Ovary (tissue), 3 donors: ENCODE measurements at regions not wholly inside any gene's neighbourhood (a gene's known extent, or its start where the extent isn't known, plus 50 kb on each side); places are given as distances from the start of the nearest gene placed in this dataset.

Source experiments
- EP300 ChIP-seq: sonication (generic); formaldehyde crosslinking; IDR thresholded peaks from one replicate; pipeline ENCODE4 v1.6.1; 2017; ENCODE audit warnings: antibody characterized with exemption
- POLR2A ChIP-seq: fragments of 450-650 bp; IDR thresholded peaks from one replicate; pipeline ENCODE4 v1.6.1; 2017; ENCODE audit warnings: antibody characterized with exemption, mild to moderate bottlenecking, moderate library complexity
- TF ChIP-seq, protein P1 (sequence below), 3 donors: fragments of 450-650 bp in 2 of 3; fragments of 200-600 bp in 1 of 3; IDR thresholded peaks; one replicate each; pipeline versions ENCODE4 v1.5.1 to v1.8.0; 2016 to 2022; ENCODE audit warnings: antibody characterized with exemption in 3 of 3, mild to moderate bottlenecking in 1 of 3
- donor health status: DM: no; HTN: no; CAD: no.

DNA sequence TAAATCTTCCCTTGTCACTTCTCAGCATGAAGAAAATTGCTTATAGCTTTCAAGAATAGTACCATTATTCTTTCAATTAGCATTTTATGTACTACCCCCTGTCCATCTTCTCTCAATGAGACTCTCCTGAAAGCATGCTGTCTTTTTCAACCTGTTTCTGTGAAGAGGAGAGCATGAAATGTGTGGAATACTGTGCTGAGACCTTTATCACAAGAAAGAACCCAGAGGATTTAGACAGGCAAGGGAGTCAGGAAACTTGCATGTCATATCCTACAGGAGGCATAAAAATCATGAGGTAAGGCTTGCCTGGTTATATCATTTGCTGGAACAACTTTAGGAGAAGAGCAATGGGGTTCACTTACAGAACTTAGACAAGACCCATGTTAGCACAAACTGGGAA lies 56.7 kb upstream of the LPAR1 start:
- TF ChIP-seq, protein P1, sequence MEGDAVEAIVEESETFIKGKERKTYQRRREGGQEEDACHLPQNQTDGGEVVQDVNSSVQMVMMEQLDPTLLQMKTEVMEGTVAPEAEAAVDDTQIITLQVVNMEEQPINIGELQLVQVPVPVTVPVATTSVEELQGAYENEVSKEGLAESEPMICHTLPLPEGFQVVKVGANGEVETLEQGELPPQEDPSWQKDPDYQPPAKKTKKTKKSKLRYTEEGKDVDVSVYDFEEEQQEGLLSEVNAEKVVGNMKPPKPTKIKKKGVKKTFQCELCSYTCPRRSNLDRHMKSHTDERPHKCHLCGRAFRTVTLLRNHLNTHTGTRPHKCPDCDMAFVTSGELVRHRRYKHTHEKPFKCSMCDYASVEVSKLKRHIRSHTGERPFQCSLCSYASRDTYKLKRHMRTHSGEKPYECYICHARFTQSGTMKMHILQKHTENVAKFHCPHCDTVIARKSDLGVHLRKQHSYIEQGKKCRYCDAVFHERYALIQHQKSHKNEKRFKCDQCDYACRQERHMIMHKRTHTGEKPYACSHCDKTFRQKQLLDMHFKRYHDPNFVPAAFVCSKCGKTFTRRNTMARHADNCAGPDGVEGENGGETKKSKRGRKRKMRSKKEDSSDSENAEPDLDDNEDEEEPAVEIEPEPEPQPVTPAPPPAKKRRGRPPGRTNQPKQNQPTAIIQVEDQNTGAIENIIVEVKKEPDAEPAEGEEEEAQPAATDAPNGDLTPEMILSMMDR (IDR thresholded peaks at IDR 0.05), result no peak
- TF ChIP-seq POLR2A, result no peak
- no peak for TF ChIP-seq EP300
